Spleen (tissue), 7 donors: ENCODE measurements at regions not wholly inside any gene's neighbourhood (a gene's known extent, or its start where the extent isn't known, plus 50 kb on each side); places are given as distances from the start of the nearest gene placed in this dataset.

Source experiments
- POLR2A ChIP-seq, 3 donors: fragments of 450-650 bp; IDR thresholded peaks; one replicate each; pipeline ENCODE4 v1.5.1; 2017; ENCODE audit warnings: antibody characterized with exemption in 3 of 3, mild to moderate bottlenecking in 1 of 3
- POLR2AphosphoS5 ChIP-seq, 3 donors: sonication (generic); formaldehyde crosslinking; IDR thresholded peaks; one replicate each; pipeline ENCODE4 v1.5.1; 2017; ENCODE audit warnings: antibody characterized with exemption in 3 of 3
- TF ChIP-seq, protein P1 (sequence below), 11 experiments: fragments of 200-600 bp in 7 of 11; fragments of 450-650 bp in 4 of 11; sonication (generic) in 4 of 11; IDR thresholded peaks in 8 of 11; conservative IDR thresholded peaks in 3 of 11; 1 replicate in 7 of 11; 2 replicates in 4 of 11; pipeline versions ENCODE4 v1.4.0 to v1.8.0; 2016 to 2021; ENCODE audit warnings: antibody characterized with exemption in 11 of 11, inconsistent platforms in 4 of 11, mild to moderate bottlenecking in 1 of 11
- donor health status: DM: no; HTN: no; CAD: no; lungs with moderate emphysema.
- donor health status: DM: no; HTN: no; CAD: no.
- donor health status: DM: no; HTN: no; CAD: no.

DNA sequence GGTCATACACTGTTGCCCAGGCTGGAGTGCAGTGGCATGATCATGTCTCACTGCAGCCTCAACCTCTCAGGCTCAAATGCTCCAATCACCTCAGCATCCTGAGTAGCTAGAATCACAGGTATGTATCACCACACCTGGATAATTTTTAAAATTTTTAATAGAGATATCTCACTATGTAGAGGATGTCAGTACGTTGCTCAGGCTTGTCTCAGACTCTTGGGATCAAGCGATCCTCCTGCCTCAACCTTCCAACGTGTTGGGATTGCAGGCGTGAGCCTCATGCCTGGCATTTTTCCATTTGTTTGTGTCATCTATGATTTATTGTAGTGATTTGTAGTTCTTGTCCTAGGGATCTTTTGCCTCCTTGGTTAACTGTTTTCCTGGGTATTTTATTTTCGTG lies 985.2 kb upstream of the B3GALT2 start:
- TF ChIP-seq POLR2A (IDR thresholded peaks at IDR 0.05) (no peak), POLR2AphosphoS5 (IDR thresholded peaks at IDR 0.05) (no peak)
- TF ChIP-seq, protein P1, sequence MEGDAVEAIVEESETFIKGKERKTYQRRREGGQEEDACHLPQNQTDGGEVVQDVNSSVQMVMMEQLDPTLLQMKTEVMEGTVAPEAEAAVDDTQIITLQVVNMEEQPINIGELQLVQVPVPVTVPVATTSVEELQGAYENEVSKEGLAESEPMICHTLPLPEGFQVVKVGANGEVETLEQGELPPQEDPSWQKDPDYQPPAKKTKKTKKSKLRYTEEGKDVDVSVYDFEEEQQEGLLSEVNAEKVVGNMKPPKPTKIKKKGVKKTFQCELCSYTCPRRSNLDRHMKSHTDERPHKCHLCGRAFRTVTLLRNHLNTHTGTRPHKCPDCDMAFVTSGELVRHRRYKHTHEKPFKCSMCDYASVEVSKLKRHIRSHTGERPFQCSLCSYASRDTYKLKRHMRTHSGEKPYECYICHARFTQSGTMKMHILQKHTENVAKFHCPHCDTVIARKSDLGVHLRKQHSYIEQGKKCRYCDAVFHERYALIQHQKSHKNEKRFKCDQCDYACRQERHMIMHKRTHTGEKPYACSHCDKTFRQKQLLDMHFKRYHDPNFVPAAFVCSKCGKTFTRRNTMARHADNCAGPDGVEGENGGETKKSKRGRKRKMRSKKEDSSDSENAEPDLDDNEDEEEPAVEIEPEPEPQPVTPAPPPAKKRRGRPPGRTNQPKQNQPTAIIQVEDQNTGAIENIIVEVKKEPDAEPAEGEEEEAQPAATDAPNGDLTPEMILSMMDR (IDR thresholded peaks at IDR 0.05 in 8 of 11, conservative IDR thresholded peaks at IDR 0.05 in 3 of 11), result no peak
